GM21360 (cell line): ENCODE measurements at regions not wholly inside any gene's neighbourhood (a gene's known extent, or its start where the extent isn't known, plus 50 kb on each side); places are given as distances from the start of the nearest gene placed in this dataset.

Source experiments
- ATAC-seq: cut with Tn5 transposase; IDR thresholded peaks from one replicate; pipeline ENCODE4 v1.9.1; 2021; ENCODE audit warnings: mild to moderate bottlenecking, moderate library complexity; ENCODE audit not compliant: unreplicated experiment

DNA sequence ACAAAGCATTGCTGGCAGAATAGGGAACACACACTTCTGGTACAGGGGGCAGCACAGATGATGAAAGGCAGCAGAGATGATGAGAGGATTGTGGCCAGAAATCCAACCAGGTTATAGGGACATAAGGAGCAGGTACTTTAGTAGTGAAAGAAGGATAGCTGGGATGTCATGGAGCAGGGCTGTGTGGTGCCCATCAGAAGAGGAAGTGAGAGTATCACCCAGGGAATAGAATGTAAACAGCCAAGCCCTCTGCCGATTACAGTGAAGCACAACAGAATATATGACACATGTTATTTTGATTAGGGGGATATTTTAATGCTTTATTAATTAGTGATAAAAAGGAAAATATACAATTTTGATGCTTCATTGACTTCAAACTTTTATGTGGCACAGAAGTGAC, 883.4 kb upstream of the CDH2 start:
- ATAC-seq, result no peak

DNA sequence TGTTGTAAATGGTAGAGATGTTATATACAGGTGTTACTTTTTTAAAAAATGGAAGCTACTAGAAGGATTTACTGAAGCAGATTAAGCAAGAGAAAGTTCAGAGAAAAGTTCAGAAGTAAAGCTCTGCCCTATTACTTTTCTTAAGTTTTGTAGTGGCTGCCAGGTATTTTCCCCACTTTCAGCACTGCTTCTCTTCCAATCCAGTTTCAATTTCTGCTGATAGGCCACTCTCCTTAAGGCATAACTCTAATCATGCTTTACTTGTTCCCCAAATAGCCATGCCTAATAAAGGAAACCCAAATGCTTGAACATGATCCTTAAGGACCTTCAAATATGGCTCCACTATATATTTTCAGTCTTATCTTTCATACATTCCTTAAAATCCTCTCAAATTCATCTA, 880.8 kb upstream of the CDH2 start:
- no peak for ATAC-seq

DNA sequence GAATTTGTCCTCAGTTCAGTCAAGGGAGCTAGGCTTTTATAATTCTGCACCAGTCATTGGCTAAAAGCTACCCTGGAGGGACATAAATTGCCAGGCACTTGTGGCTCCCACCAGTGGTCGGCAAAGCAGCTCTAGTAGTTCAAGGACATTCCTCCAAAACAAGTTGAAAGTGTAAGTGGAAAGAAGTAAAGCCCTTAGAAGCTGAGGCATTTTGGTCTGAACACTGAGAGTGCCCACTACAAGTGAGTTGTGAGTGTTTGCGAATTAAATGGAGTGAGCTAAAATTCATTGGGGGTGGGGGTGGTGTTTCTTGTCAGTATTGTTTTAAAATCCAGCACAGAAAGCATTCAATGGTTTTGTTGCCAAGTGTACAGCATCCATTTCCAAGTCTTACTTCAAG, 879.9 kb upstream of the CDH2 start:
- no peak for ATAC-seq

DNA sequence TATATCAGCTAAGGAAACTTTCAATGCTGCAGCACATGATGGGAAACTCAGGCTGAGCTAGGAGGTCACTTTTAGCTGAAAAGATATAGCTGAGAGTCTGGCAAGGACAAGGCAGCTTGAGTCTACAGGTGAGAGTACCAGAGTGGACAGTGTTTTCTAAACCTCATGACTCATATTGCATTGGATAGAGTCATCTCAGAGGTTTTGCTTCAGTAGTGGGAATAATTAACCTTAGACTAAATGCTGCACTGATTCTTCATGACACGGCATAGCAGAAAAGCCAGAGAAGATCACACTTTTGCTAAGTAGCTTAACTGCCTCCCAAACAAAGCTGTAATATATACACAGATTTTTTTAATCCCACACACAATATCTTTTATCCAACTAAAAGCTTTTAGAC, 865.0 kb upstream of the CDH2 start:
- ATAC-seq, result no peak

DNA sequence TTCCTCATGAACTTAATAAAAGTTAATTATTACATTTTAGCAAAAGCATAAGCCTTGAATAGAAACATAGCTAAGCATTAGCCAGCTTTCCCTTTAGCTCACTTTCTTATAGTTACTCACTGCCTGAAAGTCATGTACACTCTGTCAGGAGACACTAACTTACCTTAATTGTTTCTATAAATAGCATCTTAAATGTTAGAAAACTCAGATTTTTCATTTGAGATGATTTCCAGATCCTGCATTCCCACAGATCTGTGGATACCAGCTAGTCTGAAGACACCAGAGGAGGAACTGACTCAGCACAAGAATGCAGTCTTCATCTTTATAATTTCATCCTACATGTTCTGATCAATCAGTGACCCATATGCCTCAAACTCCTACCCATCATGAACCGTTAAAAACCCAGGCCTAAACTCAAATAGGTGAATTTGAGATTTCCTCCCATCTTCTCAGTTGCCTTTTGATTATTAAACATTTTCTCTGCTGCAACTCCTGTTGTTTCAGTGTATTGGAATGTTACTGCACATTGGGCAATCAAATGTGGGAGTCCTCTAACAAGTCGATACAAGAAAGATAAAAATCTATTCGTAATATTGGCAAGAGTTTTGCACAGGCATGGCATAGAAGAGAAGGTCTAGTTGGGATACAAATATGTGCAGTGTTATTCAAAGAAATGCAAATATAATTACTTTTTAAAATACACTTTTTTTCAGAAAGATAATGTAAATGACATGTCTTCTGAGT, 857.4 kb upstream of the CDH2 start:
- ATAC-seq, result no peak

DNA sequence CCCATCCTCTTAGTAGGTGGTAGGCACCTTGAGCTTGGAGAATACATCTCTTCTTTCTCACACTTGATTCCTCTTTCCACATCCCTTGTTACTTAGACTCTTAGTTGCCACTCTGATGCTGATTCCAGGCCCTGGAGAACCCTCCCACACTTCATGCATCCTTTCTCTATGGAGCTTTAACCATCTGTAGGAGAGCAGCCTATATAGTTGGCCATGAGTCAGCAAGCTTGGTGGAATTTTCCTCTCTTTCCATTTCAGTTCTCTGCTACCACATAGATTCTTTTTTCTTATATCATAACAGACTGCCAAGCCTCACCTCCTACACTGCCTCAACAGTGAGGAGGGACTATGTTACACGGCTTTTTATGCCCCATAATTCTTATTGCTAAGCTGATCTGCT, 851.6 kb upstream of the CDH2 start:
- ATAC-seq, result no peak

DNA sequence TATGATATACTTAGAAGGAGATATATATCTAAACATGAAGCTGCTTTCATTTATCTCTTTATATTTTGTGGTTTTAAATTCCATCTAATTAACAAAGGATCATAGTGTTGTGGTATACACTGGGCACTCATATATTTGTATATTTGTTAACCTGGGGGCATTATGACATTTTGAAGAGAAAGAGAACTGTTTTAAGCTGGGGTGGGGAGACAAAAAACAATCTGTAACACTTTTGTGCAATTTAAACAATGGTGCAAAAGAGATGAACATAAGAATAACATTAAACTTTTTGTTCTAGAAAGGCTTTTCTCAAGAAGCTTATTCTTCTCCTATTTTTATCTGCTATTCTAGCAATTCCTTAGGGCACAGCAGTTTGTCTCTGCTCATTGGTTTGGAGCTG, 842.0 kb upstream of the CDH2 start:
- ATAC-seq, result no peak

DNA sequence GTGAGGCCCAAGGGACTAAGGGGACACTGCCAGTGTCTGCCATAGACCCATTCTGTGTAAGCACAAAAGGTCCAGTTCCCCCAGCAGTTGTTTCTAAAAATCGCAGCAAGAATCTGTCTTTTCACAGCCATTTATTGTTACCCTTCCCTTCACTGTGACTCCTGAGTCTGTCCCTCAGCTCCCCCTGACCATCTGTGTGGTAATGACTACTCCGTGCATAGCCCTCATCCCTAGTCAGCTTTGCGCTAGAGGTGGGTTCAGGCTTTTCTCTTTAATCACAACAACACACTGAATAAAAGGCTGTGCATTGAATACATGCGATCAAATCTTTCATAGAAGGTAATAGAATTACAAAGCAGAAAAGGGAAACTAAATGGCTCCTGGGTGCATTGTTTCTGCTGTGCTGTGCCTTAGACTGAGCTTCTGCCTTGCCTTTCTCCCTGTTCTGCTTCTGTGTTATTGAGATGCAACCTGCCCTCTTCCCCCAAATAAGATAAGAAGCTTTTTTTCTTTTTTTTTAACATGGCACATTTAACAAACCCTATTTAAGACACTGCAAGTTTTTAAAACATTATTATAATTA, 836.0 kb upstream of the CDH2 start:
- ATAC-seq, result no peak

DNA sequence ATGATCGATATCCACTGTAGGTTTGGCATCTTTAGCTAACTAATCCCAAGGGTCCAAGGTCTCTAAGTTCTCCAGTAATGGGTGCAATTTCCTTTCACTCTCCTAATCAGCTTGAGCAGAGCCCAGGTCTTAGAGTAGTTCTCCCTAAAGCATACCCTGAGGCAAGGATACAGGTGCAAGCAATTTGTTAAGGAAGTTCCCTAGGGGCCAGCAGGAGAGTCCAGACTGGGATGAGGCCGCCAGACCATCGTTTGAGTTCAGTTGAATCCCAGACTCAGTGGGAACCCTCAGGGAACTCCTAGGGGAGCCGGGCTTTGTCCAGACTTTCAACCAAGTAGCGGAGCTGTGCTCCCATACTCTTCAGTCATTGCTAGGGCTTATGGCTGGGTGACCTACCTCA, 835.4 kb upstream of the CDH2 start:
- no peak for ATAC-seq

DNA sequence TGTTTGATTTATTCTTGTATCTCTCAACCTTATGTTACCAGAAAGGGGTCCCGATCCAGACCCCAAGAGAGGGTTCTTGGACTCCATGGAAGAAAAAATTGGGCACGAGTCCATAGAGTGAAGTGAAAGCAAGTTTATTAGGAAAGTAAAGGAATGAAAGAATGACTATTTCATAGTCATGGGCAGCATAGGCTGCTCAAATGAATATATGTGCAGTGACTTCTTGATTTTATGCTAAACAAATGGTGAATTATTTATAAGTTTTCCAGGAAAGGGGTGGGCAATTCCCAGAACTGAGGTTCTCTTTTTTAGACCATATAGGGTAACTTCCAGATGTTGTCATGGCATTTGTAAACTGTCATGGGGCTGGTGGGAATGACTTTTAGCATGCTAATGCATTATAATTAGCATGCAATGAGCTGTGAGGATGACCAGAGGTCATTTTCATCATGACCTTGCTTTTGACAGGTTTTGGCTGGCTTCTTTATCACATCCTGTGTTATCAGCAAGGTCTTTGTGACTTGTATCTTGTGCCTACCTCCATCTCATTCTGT, 832.4 kb upstream of the CDH2 start:
- ATAC-seq, result no peak

DNA sequence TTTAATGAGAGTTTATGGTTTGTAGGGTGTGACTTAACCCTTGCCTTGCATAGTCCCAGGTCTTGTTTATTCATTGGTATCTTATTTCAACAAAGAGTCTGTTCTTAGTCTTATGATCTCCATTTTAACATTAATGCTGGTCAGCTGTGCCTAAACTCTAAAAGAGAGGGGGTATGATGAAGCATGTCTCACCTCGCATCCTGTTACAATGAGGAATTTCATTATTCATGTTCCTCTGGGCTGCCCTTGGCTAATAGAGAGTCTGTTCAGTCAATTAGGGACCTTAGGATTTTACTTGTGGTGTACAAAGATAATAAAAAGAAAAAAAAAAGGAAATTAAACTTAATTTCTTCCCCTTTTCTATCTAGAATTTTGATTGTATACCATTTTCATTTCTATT, 831.9 kb upstream of the CDH2 start:
- ATAC-seq, result no peak

DNA sequence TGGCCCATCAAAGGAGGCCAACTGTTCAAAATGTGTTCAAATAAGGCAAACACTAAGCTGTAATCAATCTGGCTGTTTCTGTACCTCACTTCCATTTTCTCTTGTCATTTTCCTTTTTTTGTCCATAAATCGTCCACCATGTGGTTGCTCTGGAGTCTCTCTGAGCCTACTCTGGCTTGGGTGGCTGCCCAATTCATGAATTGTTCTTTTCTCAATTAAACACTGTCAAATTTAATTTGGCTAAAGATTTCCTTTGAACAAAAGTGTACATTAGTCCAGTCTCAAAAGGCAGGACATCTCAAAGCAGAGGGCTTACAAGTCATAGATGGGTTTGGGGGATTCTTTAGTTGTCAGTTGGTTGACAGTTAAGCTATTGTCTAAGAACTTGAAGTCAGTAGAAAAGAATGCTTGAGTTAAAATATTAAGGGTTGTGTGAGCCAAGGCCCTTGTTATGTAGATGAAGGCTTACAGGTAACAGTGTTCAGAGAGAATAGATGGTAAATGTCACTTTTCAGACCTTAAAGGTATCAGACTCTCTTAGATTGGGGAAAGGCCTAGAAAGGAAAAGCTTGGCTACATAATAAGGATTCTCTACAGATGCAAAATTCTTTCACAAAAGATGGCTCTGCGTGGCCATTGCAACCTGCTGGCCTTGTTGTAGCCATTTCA, 831.2 kb upstream of the CDH2 start:
- ATAC-seq, result no peak

DNA sequence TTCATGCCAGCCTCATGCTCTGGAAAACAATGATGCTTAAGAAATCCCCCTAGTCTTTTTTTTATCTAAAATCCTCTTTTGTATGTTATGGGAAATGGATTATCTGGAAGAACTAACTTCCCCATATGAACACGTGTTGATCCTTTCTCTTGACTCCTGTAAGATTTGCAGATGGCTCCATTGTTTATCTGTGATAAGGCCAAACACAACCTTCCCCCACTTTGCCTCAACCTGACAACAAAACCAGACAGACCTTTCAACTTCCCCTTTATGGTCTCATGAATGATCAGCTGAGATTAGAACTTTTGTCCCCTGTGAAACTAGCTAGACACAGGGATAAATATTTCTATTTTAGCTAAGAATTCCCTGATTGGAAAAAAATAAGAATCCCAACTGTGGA, 828.0 kb upstream of the CDH2 start:
- ATAC-seq, result no peak

DNA sequence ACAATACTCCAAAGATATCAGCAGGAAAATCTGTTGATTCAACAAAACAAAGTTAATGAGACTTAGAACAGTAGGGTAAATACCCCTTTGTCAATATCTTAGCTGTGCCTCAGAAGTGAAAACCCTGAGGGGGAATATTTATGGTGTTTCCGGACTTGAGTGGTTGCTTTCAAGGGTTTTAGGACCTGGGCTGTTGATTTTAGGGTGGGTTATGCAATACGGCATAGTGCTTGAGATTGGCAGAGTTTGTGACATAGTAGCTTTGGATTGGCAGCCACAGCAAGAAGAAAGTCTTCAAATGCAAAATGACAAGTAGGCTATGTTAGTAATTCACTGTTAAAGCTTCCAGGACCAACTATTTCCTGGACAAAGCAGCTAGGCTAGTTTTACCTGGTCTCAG, 826.3 kb upstream of the CDH2 start:
- no peak for ATAC-seq

DNA sequence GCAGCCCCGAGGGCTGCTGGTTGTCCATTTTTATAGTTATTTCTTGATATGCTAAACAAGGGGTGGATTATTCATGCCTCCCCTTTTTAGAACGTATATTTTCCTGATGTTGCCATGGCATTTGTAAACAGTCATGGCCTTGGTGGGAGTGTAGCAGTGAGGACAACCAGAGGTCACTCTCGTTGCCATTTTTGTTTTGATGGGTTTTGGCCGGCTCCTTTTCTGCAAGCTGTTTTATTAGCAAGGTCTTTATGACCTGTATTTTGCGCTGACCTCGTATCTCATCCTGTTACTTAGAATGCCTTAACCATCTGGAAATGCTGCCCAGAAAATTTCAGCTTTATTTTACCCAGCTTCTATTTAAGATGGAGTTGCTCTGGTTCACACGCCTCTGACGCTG, 825.8 kb upstream of the CDH2 start:
- ATAC-seq, result no peak

DNA sequence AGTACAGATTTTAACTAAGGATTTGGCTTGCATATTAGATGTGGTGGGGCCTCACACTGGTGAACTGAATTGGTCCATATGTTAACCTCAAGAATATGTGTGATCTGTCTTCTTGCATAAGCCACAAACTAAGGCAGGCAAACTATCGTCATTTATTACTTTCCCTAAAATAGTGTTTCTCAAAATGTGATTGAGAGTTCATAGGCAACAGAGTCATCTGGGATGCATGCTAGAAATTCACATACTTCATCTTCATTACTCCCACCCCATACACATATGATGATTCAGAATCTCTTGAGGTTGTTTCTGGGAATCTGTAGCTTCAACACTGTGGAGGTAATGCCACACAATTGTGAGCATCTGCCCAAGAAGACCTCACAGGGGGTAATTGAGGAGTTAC, 822.8 kb upstream of the CDH2 start:
- no peak for ATAC-seq

DNA sequence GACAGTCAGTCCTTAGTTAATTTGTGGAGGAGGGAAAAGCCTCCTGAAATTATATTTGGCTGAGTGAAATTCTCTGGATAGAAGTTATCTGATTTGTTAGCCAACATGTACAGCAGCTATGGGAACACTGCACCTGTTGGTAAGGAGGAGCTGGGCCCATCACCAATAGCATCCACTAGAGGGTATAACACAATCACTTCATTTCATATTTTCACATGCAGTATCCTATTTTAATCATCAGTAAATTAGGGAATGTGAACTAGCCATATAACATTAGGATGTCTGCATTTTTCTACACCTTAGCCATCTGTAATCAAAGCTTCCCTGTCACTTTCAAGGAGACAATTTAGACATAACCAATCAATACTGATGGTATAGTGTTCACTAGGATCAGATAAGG, 818.4 kb upstream of the CDH2 start:
- no peak for ATAC-seq

DNA sequence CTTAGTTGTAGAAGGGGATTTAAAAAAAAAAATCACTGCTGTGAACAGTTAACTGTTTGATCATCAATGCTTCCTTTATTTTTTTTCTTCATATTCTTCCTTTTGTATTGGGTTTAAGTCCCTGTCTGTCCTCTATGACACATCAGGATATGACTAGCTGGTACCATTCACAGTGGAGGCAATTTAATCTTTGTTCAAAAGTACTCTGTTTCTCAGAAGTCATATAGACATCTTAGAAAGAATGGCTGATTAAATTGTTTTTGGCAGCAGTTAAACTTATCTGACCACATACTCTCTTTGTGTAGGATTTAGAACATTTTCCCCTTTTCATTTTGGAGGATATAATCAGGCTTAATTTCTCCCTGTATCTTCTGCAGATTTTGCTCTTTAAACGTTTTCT, 807.8 kb upstream of the CDH2 start:
- no peak for ATAC-seq

DNA sequence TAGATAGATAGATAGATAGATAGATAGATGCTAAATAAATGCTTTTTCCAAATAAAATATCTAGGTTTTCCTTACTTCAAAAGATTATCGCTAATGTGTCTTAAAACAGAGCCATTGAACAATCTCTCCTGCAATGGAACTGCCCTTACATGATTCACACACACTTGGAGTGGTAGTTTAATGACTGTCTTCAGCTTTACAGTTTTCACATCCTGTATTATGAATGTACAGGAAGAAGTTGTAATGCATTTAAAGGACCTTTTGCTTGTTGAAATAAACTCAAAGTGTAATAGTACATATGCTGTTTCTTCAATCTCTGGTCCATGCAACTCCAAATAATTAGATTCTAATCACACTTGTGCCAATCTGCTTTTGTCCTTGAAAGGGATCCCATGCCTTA, 797.6 kb upstream of the CDH2 start:
- no peak for ATAC-seq

DNA sequence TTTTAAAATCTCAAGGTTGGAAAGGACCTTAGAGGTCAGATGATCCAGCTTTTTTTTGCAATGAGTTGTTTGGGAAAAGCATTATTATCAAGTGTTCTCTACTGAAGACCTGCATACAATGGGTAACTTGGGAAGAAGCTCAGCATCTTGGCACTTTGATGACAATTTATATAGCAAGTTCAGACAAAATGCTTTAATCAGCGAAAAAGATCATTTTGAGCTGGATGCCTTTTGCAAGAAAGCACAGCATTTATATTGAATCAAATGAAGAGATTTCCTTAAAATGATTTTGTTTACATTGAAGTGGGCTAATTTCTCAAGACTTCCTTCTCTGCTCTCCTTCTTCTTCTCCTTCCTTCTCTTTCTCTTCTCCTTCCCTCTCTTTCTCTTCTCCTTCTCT, 796.4 kb upstream of the CDH2 start:
- no peak for ATAC-seq

DNA sequence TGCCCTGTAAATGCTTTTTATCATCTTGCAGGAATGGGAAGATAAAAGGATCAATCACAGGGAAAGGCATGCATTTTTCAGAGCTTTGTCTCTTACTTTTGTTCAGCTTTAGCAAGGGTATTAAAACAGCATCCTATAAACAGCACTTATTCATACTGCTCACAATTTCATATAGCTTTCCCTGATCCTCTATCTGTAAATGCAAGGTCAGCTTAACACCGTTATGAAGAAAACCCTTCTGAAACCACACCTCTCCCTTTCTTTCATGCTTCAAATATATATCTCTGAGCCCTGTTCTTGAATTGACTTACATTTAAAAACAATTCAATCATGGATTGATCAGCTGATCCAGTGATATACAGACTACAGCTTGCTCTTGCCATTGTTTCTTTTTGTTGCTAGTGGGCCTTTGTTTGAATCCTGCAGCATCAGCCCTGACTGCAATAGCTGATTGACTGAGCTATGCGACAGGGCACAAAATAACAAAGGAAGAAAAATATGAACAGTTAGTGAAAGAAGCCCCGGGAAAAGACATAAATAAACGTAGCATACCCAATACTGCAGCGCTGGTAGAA, 795.5 kb upstream of the CDH2 start:
- no peak for ATAC-seq

DNA sequence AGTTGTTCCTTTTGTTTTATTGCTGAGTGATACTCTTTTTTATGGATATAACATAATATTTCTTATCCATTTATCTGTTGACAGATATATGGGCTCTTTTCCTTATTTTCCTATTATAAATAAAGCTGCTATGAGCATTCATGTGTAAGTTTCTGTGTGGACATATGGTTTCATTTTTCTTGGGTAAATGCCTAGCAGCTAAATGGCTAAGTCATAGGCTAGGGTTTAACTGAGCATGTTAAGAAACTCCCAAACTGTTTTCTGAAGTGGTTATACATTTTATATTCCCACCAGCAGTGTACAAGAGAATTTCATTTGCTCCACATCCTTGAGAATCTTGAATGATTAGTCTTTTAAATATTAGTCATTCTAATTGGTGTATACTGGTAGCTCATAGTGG, 786.6 kb upstream of the CDH2 start:
- no peak for ATAC-seq
